ENCODE measurements at regions not wholly inside any gene's neighbourhood (a gene's known extent, or its start where the extent isn't known, plus 50 kb on each side); places are given as distances from the start of the nearest gene placed in this dataset.

GRCh38 chr6:140732991-140733390 lies 1358.5 kb upstream of the CITED2 start:
- no peak for TF ChIP-seq CTCF (IDR thresholded peaks at IDR 0.05)
- no peak for TF ChIP-seq POLR2A (IDR thresholded peaks at IDR 0.05)
- no peak for TF ChIP-seq POLR2AphosphoS5 (IDR thresholded peaks at IDR 0.05)
